Kidney (tissue), 13 donors: ENCODE measurements at regions not wholly inside any gene's neighbourhood (a gene's known extent, or its start where the extent isn't known, plus 50 kb on each side); places are given as distances from the start of the nearest gene placed in this dataset.
"Not testable (repeated sequence)": the region's sequence is repeated elsewhere in the genome, so short reads cannot be mapped to it uniquely, and the experiment has no call there.

Experiments
- DNase-seq, 5 donors: peaks; one replicate each; pipeline ENCODE4 v3.0.0-alpha.2; 2013 to 2020
- FAIRE-seq: peaks from 2 replicates; lab custom pipeline; 2012; peaks lifted over from hg19 to GRCh38; lab: Jason Lieb, UNC
- H3K27ac ChIP-seq, 2 donors: one replicate each; pipeline ENCODE4 v1.7.0; 2013; ENCODE audit warnings: low read depth in 2 of 2, low read length in 2 of 2, inconsistent platforms in 1 of 2
- H3K27me3 ChIP-seq: one replicate; pipeline ENCODE4 v1.7.1; 2013; ENCODE audit warnings: low read length, inconsistent platforms; ENCODE audit not compliant: control insufficient read depth, insufficient read depth
- H3K36me3 ChIP-seq, 3 donors: one replicate each; pipeline versions ENCODE4 v1.7.0 to v1.7.1; 2013; ENCODE audit warnings: low read length in 3 of 3, control low read depth in 1 of 3, inconsistent platforms in 1 of 3; ENCODE audit not compliant: insufficient read depth in 3 of 3, control insufficient read depth in 2 of 3
- H3K4me1 ChIP-seq, 3 donors: one replicate each; pipeline versions ENCODE4 v1.7.0 to v1.7.1; 2013; ENCODE audit warnings: low read length in 3 of 3, inconsistent platforms in 1 of 3, low read depth in 1 of 3; ENCODE audit not compliant: control insufficient read depth in 2 of 3, insufficient read depth in 2 of 3
- H3K4me3 ChIP-seq, 3 donors: one replicate each; pipeline versions ENCODE4 v1.7.0 to v1.8.1; 2013; ENCODE audit warnings: low read length in 3 of 3, control low read depth in 1 of 3, inconsistent platforms in 1 of 3
- H3K9ac ChIP-seq, 3 donors: one replicate each; pipeline versions ENCODE4 v1.7.0 to v1.7.1; 2013; ENCODE audit warnings: low read length in 3 of 3, control low read depth in 1 of 3, inconsistent platforms in 1 of 3
- H3K9me3 ChIP-seq, 3 donors: one replicate each; pipeline versions ENCODE4 v1.7.0 to v1.7.1; 2013; ENCODE audit warnings: low read length in 3 of 3, control low read depth in 1 of 3, inconsistent platforms in 1 of 3; ENCODE audit not compliant: control insufficient read depth in 2 of 3, insufficient read depth in 1 of 3
- intact Hi-C: fragments of 100-400 bp; cut with DNase I; formaldehyde crosslinking; loops from one replicate; pipeline ENCODE4 v1.11.1; 2022
- TF ChIP-seq, protein P1 (sequence below): IDR thresholded peaks from 3 replicates; pipeline ENCODE4 v1.5.1; 2012; ENCODE audit warnings: mild to moderate bottlenecking, moderate library complexity, borderline replicate concordance; ENCODE audit not compliant: insufficient read depth; ENCODE audit errors: extremely low read depth
- donor health status: control.
- donor health status: control.
- donor health status: control.
- donor health status: control.
- donor health status: control.
- donor health status: DM: yes; HTN: yes; CAD: no.
- donor health status: Normal renal cell carcinoma (clear cell type).

DNA sequence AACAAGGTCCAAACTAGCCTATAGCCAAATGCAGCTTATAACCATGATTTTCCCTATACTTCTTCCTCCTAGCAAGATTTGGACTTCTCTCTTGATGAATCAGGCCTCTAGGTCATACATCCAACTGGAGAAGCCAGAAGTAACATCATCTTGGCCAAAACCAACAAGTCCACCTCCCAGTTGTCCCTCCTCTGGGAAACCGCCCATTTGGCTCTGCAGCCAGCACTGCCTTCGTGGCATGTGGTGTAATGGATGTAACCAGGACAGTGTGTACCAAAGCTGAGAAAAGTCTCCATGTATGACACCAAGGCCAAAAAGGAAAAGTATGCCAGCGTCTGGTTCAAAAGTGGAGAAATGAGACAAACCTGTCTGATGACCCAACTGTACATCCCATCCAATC is 59.3 kb upstream of the VASH1 start:
- Histone ChIP-seq H3K27me3 (no peaks in the 10 kb centered on the region), H3K36me3 (no peaks in the 10 kb centered on the region), H3K4me3 (no peak overlapping the region), H3K4me1 (no peaks in the 10 kb centered on the region), H3K9ac (no peak overlapping the region), H3K27ac (no peak overlapping the region), H3K9me3 (no peaks in the 10 kb centered on the region)
- intact Hi-C loops, result no loop called here
- no peak for DNase-seq
- TF ChIP-seq, protein P1, sequence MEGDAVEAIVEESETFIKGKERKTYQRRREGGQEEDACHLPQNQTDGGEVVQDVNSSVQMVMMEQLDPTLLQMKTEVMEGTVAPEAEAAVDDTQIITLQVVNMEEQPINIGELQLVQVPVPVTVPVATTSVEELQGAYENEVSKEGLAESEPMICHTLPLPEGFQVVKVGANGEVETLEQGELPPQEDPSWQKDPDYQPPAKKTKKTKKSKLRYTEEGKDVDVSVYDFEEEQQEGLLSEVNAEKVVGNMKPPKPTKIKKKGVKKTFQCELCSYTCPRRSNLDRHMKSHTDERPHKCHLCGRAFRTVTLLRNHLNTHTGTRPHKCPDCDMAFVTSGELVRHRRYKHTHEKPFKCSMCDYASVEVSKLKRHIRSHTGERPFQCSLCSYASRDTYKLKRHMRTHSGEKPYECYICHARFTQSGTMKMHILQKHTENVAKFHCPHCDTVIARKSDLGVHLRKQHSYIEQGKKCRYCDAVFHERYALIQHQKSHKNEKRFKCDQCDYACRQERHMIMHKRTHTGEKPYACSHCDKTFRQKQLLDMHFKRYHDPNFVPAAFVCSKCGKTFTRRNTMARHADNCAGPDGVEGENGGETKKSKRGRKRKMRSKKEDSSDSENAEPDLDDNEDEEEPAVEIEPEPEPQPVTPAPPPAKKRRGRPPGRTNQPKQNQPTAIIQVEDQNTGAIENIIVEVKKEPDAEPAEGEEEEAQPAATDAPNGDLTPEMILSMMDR, result no peak
- no peak for FAIRE-seq

DNA sequence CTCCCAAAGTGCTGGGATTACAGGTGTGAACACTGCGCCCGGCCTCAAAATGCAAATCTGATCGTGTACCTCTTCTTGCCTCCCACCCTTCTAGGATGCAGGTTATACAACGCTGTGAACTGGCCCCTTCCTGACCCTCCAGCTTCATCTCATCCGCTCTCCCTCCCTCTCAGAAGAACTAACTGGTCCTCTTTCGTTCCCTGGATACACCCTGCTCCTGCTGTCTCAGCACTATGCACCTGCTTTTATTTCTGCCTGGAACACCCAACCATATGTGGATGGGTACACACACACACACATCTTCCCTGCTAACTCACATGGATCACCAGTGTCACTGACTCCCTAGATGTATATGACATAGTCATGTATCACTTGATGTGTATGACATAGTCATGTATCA is 56.1 kb upstream of the VASH1 start:
- Histone ChIP-seq H3K9ac (no peak overlapping the region), H3K27ac (no peak overlapping the region), H3K27me3 (no peaks in the 10 kb centered on the region), H3K4me1 (no peaks in the 10 kb centered on the region), H3K4me3 (no peak overlapping the region), H3K9me3 (no peaks in the 10 kb centered on the region), H3K36me3 (no peaks in the 10 kb centered on the region)
- no peak for FAIRE-seq
- TF ChIP-seq, protein P1, result no peak
- intact Hi-C loops, result no loop called here
- no peak for DNase-seq

DNA sequence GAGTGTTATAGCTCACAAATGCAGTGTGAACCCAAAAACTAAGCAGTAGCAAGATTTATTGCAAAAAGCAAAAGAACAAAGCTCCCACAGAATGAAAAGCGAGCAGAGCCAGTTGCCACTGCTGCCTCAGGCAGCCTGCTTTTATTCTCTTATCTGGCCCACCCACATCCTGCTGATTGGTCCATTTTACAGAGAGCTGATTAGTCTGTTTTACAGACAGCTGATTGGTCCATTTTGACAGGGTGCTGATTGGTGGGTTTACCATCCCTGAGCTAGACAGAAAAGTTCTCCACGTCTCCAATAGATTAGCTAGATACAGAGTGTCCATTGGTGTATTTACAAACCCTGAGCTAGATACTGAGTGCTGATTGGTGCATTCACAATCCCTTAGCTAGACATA is 55.1 kb upstream of the VASH1 start:
- intact Hi-C loops, H3K27ac ChIP-seq, FAIRE-seq, DNase-seq, H3K4me3 ChIP-seq, H3K4me1 ChIP-seq, H3K27me3 ChIP-seq, H3K9ac ChIP-seq, H3K36me3 ChIP-seq, H3K9me3 ChIP-seq: not testable (repeated sequence)

DNA sequence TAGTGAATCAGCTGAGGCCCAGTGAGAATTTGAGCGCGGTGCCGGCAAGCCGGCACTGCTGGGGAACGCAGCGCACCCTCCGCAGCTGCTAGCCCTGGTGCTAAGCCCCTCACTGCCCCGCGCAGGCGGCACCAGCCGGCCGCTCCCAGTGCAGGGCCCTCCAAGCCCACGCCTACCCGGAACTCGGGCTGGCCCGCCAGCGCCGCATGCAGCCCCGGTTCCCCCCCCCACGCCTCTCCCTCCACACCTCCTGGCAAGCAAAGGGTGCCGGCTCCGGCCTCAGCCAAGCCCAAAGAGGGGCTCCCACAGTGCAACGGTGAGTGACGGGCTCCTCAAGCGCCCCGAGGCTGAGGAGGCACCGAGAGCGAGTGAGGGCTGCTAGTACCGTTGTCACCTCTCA is 54.5 kb upstream of the VASH1 start:
- Histone ChIP-seq H3K9me3 (no peaks in the 10 kb centered on the region), H3K4me1 (no peaks in the 10 kb centered on the region), H3K4me3 (no peak overlapping the region), H3K27ac (no peak overlapping the region), H3K9ac (no peak overlapping the region), H3K36me3 (no peaks in the 10 kb centered on the region), H3K27me3 (no peaks in the 10 kb centered on the region)
- FAIRE-seq (no peak), DNase-seq (no peak)
- TF ChIP-seq, protein P1, result no peak
- intact Hi-C loops, result no loop called here
